ENCODE measurements at regions not wholly inside any gene's neighbourhood (a gene's known extent, or its start where the extent isn't known, plus 50 kb on each side); places are given as distances from the start of the nearest gene placed in this dataset.

DNA sequence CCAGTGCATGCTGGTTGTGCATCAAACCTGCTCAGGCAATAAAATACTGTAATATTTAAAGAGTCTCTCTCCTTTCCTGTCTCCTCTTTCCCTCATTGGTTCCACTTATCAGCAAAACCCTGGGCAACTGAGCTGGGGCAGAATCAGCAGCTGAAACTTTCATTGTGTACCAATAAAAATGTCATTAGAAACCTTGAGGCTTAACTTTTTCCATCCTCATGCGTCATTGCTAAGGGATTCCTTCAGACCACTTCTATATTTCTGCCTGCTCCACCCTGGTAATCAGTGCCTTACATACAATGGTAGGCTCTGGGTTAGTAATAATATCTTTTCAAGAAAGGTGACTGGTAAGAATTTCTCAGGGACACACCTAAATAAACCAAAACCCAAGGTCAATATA is 880.3 kb downstream of the RPA4 start:
- no peak for TF ChIP-seq CTCF (IDR thresholded peaks at IDR 0.05; ENCODE audit: low read length)
- no peak for TF ChIP-seq EZH2 (IDR thresholded peaks at IDR 0.05; ENCODE audit: borderline replicate concordance, low read length)
